ENCODE measurements at regions not wholly inside any gene's neighbourhood (a gene's known extent, or its start where the extent isn't known, plus 50 kb on each side); places are given as distances from the start of the nearest gene placed in this dataset.

GRCh38 chr1:82785268-82785790 is 984.6 kb downstream of the ADGRL2 start:
- no peaks in the 10 kb centered on the region for H3K36me3 Mint-ChIP-seq (ENCODE audit: insufficient read depth, unreplicated experiment)
- H3K27me3 Mint-ChIP-seq (ENCODE audit: unreplicated experiment), result no peaks in the 10 kb centered on the region
- no peak overlapping the region for H3K27ac Mint-ChIP-seq (ENCODE audit: unreplicated experiment)
- no peak for DNase-seq
- no peak overlapping the region for H3K4me3 Mint-ChIP-seq (ENCODE audit: low read depth, unreplicated experiment)
- TF ChIP-seq CTCF (IDR thresholded peaks at IDR 0.05; ENCODE audit: unreplicated experiment), result no peak
- no TSS peak for BruUV-seq (replicated peaks)
- CTCF ChIA-PET, result no interaction called here
- no peaks in the 10 kb centered on the region for H3K4me1 Mint-ChIP-seq (ENCODE audit: low read depth, unreplicated experiment)
- peaks cover 12% of the 10 kb centered on the region for H3K9me3 Mint-ChIP-seq (ENCODE audit: low read depth, unreplicated experiment)
- intact Hi-C loops (cut with micrococcal nuclease; ENCODE audit: unreplicated experiment), result no loop called here

GRCh38 chr1:82783044-82783443 is 982.3 kb downstream of the ADGRL2 start:
- CTCF ChIA-PET, result no interaction called here

GRCh38 chr1:82782599-82782998 is 981.9 kb downstream of the ADGRL2 start:
- no peak for TF ChIP-seq CTCF (IDR thresholded peaks at IDR 0.05; ENCODE audit: unreplicated experiment)
- CTCF ChIA-PET, result no interaction called here
- no peak for DNase-seq
- Mint-ChIP-seq H3K36me3 (ENCODE audit: insufficient read depth, unreplicated experiment) (no peaks in the 10 kb centered on the region), H3K4me3 (ENCODE audit: low read depth, unreplicated experiment) (no peak overlapping the region), H3K27ac (ENCODE audit: unreplicated experiment) (no peak overlapping the region), H3K4me1 (ENCODE audit: low read depth, unreplicated experiment) (no peaks in the 10 kb centered on the region), H3K27me3 (ENCODE audit: unreplicated experiment) (no peaks in the 10 kb centered on the region), H3K9me3 (ENCODE audit: low read depth, unreplicated experiment) (peaks cover 6% of the 10 kb centered on the region)
- intact Hi-C loops (cut with micrococcal nuclease; ENCODE audit: unreplicated experiment), result no loop called here
- no TSS peak for BruUV-seq (replicated peaks)

More at GRCh38 chr1:82783044-82783443, 982.3 kb downstream of the ADGRL2 start:
- no TSS peak for BruUV-seq (replicated peaks)
- no peak for DNase-seq
- H3K4me3 Mint-ChIP-seq (ENCODE audit: low read depth, unreplicated experiment), result no peak overlapping the region
- H3K27ac Mint-ChIP-seq (ENCODE audit: unreplicated experiment), result no peak overlapping the region
- no peaks in the 10 kb centered on the region for H3K4me1 Mint-ChIP-seq (ENCODE audit: low read depth, unreplicated experiment)
- intact Hi-C loops (cut with micrococcal nuclease; ENCODE audit: unreplicated experiment), result no loop called here
- H3K36me3 Mint-ChIP-seq (ENCODE audit: insufficient read depth, unreplicated experiment), result no peaks in the 10 kb centered on the region
- no peak for TF ChIP-seq CTCF (IDR thresholded peaks at IDR 0.05; ENCODE audit: unreplicated experiment)
- peaks cover 6% of the 10 kb centered on the region for H3K9me3 Mint-ChIP-seq (ENCODE audit: low read depth, unreplicated experiment)
- no peaks in the 10 kb centered on the region for H3K27me3 Mint-ChIP-seq (ENCODE audit: unreplicated experiment)

GRCh38 chr1:82778612-82779011 is 977.9 kb downstream of the ADGRL2 start:
- Mint-ChIP-seq H3K27me3 (ENCODE audit: unreplicated experiment) (no peaks in the 10 kb centered on the region), H3K4me3 (ENCODE audit: low read depth, unreplicated experiment) (no peak overlapping the region), H3K27ac (ENCODE audit: unreplicated experiment) (no peak overlapping the region), H3K9me3 (ENCODE audit: low read depth, unreplicated experiment) (peaks cover 12% of the 10 kb centered on the region), H3K36me3 (ENCODE audit: insufficient read depth, unreplicated experiment) (no peaks in the 10 kb centered on the region), H3K4me1 (ENCODE audit: low read depth, unreplicated experiment) (no peaks in the 10 kb centered on the region)
- BruUV-seq (replicated peaks), result no TSS peak
- no peak for TF ChIP-seq CTCF (IDR thresholded peaks at IDR 0.05; ENCODE audit: unreplicated experiment)
- intact Hi-C loops (cut with micrococcal nuclease; ENCODE audit: unreplicated experiment), result no loop called here
- DNase-seq, result no peak
- CTCF ChIA-PET, result interaction anchor here (0.7 kb wide), 1 partner anchor 1001 kb away, joined by 3 read pairs; no protein-coding TSS in a partner anchor
